Tibial nerve (tissue), 4 donors: ENCODE measurements at regions not wholly inside any gene's neighbourhood (a gene's known extent, or its start where the extent isn't known, plus 50 kb on each side); places are given as distances from the start of the nearest gene placed in this dataset.

ENCODE experiments used
- DNase-seq, 2 donors: peaks; one replicate each; pipeline ENCODE4 v3.0.0-alpha.2; 2019; ENCODE audit warnings: low spot score in 2 of 2
- H3K27ac ChIP-seq, 4 donors: fragments of 200-600 bp; sonication (generic) in 3 of 4; one replicate each; pipeline ENCODE4 v1.5.1; 2017 to 2019; ENCODE audit warnings: mild to moderate bottlenecking in 1 of 4
- H3K27me3 ChIP-seq, 2 donors: fragments of 200-600 bp; sonication (generic) in 1 of 2; one replicate each; pipeline versions ENCODE4 v1.5.1 to v1.6.0; 2017 to 2019
- H3K36me3 ChIP-seq, 3 donors: fragments of 200-600 bp; sonication (generic); one replicate each; pipeline ENCODE4 v1.5.1; 2018 to 2019
- H3K4me1 ChIP-seq, 4 donors: fragments of 200-600 bp; sonication (generic) in 3 of 4; one replicate each; pipeline ENCODE4 v1.5.1; 2017 to 2019
- H3K4me3 ChIP-seq, 4 donors: fragments of 200-600 bp; sonication (generic) in 3 of 4; one replicate each; pipeline ENCODE4 v1.5.1; 2017 to 2019; ENCODE audit warnings: mild to moderate bottlenecking in 1 of 4, moderate library complexity in 1 of 4
- H3K9me3 ChIP-seq, 4 donors: fragments of 200-600 bp; sonication (generic) in 3 of 4; one replicate each; pipeline ENCODE4 v1.5.1; 2017 to 2019
- EP300 ChIP-seq, 2 donors: sonication (generic); formaldehyde crosslinking; IDR thresholded peaks; one replicate each; pipeline ENCODE4 v1.6.1; 2017; ENCODE audit warnings: antibody characterized with exemption in 2 of 2, mild to moderate bottlenecking in 1 of 2
- POLR2A ChIP-seq, 2 donors: fragments of 450-650 bp; IDR thresholded peaks; one replicate each; pipeline ENCODE4 v1.6.1; 2017; ENCODE audit warnings: antibody characterized with exemption in 2 of 2, mild to moderate bottlenecking in 2 of 2, moderate library complexity in 2 of 2
- WGBS, 2 donors: methylation state at CpG; one replicate each; pipeline ENCODE4 v1.1.5; 2018; 5-methylcytosine and 5-hydroxymethylcytosine counted together
- TF ChIP-seq, protein P1 (sequence below), 5 experiments: fragments of 200-600 bp in 3 of 5; fragments of 450-650 bp in 2 of 5; sonication (generic) in 3 of 5; IDR thresholded peaks; one replicate each; pipeline ENCODE4 v1.5.1; 2016 to 2019; ENCODE audit warnings: antibody characterized with exemption in 5 of 5, mild to moderate bottlenecking in 3 of 5, moderate library complexity in 2 of 5

DNA sequence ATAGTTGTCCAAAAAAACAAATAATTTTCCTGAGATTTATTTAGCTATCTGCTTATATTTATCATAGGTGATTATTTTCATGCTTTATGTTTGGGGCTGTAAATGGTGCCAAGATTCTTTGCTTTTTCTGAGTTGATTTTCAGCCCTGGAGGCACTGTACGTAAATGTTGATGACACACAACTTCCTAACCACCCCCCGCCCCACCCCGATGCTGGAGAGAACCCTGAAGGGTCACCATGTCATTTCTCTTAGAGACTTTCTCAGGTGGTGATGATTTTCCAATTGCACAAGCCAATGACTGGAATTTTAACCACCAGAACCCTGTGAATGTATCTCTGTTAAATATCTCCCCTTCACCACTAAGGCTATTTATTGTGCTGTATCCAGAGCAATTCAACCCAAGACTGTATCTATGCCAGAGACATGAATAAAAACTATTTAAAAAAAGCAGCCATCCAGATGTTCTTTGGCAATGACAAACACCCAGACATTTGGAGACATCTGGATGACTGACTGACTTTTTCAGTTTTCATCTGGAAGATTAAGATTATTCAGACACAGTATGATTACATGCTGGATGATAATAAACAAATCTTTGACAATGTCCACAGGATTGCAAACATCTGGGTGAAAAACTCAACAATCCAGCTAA is 346.0 kb downstream of the LMX1A start:
- no peaks in the 10 kb centered on the region for H3K9me3 ChIP-seq
- H3K27me3 ChIP-seq, result no peaks in the 10 kb centered on the region
- WGBS, 2 donors, result 49 to 53% methylated on average over 3 of the region's 3 CpGs
- no peak for DNase-seq
- no peak overlapping the region for H3K4me3 ChIP-seq
- no peak for TF ChIP-seq POLR2A (IDR thresholded peaks at IDR 0.05)
- TF ChIP-seq, protein P1, sequence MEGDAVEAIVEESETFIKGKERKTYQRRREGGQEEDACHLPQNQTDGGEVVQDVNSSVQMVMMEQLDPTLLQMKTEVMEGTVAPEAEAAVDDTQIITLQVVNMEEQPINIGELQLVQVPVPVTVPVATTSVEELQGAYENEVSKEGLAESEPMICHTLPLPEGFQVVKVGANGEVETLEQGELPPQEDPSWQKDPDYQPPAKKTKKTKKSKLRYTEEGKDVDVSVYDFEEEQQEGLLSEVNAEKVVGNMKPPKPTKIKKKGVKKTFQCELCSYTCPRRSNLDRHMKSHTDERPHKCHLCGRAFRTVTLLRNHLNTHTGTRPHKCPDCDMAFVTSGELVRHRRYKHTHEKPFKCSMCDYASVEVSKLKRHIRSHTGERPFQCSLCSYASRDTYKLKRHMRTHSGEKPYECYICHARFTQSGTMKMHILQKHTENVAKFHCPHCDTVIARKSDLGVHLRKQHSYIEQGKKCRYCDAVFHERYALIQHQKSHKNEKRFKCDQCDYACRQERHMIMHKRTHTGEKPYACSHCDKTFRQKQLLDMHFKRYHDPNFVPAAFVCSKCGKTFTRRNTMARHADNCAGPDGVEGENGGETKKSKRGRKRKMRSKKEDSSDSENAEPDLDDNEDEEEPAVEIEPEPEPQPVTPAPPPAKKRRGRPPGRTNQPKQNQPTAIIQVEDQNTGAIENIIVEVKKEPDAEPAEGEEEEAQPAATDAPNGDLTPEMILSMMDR (IDR thresholded peaks at IDR 0.05), result no peak
- TF ChIP-seq EP300 (IDR thresholded peaks at IDR 0.05), result no peak
- H3K36me3 ChIP-seq, result no peaks in the 10 kb centered on the region
- no peak overlapping the region for H3K27ac ChIP-seq
- H3K4me1 ChIP-seq, result no peaks in the 10 kb centered on the region

DNA sequence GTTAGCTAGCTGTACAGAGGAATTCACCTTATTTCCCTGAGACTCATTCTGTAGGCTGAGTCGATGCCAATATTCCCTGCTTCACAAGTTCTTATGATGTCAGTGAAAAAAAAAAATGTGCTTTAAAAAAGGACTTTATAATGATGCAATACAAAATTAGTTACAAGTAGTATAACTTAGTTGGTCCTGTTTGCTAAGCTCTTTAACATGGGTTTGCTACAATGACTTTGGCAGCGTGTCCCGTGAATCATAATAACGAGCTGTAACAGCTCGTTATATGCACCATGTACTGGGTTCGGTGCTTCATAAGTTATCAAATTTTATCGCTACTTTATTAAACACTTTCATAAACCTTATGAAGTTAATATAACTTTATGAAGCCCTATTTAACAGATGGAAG is 349.7 kb downstream of the LMX1A start:
- WGBS, 2 donors, result 85% methylated on average over 7 of the region's 7 CpGs
- Histone ChIP-seq H3K27ac (no peak overlapping the region), H3K27me3 (no peaks in the 10 kb centered on the region), H3K4me1 (no peaks in the 10 kb centered on the region), H3K4me3 (no peak overlapping the region), H3K36me3 (no peaks in the 10 kb centered on the region), H3K9me3 (peaks cover 0 to 5% (median 0%) of the 10 kb centered on the region in 4 donors)
- TF ChIP-seq POLR2A (IDR thresholded peaks at IDR 0.05) (no peak), EP300 (IDR thresholded peaks at IDR 0.05) (no peak)
- TF ChIP-seq, protein P1 (IDR thresholded peaks at IDR 0.05), result no peak
- DNase-seq, result no peak

DNA sequence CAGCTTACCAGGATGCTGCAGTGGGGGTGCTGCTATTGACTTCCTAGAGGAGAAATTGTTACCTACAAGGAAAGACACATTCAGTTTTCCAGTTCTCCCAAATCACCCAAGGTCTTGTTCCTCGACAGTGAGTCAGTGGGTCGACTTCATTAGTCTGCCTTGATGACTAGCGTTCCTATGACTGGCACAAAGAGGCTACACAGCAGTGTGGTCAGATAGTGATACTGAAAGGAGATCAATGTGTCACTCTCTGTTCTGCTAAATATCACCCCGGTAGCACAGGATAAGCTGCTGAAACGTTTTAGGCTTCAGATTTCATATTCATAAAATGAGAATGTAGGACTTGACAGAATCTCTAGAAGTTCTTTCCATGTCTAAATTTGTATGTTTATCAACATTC is 357.4 kb downstream of the LMX1A start:
- WGBS, 2 donors, result 44 to 50% methylated on average over 5 of the region's 5 CpGs
- TF ChIP-seq POLR2A (IDR thresholded peaks at IDR 0.05), result no peak
- TF ChIP-seq, protein P1 (IDR thresholded peaks at IDR 0.05), result no peak
- no peak for TF ChIP-seq EP300 (IDR thresholded peaks at IDR 0.05)
- Histone ChIP-seq H3K36me3 (no peaks in the 10 kb centered on the region), H3K4me1 (no peaks in the 10 kb centered on the region), H3K9me3 (peaks cover 0 to 11% (median 0%) of the 10 kb centered on the region in 4 donors), H3K4me3 (no peak overlapping the region), H3K27me3 (no peaks in the 10 kb centered on the region), H3K27ac (no peak overlapping the region)
- DNase-seq, result no peak

DNA sequence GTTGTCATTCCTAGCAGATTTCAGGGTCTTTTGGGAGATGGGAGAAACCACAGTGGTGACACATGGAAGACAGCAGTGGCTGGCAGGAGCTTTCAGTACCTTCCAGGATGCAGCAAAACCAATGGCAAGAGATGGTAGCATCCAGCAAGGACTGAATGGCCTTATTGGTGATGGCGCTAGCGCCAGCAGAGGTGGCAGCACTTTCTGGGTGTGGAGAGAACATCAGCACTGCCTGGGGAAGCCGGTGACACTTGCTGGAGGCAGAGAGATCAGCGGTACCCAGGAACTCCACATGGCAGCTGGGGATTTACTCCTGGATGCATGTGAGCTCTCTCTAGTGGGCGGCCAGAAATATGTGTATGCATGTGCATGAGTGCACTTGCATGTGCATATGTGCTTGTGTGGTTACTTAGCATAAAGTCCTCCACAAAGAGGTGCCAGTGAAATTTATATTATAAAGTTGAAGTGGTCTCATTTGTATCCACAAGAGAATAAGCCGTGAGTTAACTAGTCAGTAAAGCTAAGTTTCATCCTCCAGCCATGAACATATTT is 364.7 kb downstream of the LMX1A start:
- H3K4me3 ChIP-seq, result no peak overlapping the region
- no peak for DNase-seq
- no peaks in the 10 kb centered on the region for H3K36me3 ChIP-seq
- no peak overlapping the region for H3K27ac ChIP-seq
- TF ChIP-seq, protein P1 (IDR thresholded peaks at IDR 0.05), result no peak
- no peak for TF ChIP-seq EP300 (IDR thresholded peaks at IDR 0.05)
- TF ChIP-seq POLR2A (IDR thresholded peaks at IDR 0.05), result no peak
- WGBS, 2 donors, result 93 to 95% methylated on average over 6 of the region's 6 CpGs
- H3K4me1 ChIP-seq, result no peaks in the 10 kb centered on the region
- peaks cover 0 to under 1% (median 0%) of the 10 kb centered on the region in 4 donors for H3K9me3 ChIP-seq
- no peaks in the 10 kb centered on the region for H3K27me3 ChIP-seq

DNA sequence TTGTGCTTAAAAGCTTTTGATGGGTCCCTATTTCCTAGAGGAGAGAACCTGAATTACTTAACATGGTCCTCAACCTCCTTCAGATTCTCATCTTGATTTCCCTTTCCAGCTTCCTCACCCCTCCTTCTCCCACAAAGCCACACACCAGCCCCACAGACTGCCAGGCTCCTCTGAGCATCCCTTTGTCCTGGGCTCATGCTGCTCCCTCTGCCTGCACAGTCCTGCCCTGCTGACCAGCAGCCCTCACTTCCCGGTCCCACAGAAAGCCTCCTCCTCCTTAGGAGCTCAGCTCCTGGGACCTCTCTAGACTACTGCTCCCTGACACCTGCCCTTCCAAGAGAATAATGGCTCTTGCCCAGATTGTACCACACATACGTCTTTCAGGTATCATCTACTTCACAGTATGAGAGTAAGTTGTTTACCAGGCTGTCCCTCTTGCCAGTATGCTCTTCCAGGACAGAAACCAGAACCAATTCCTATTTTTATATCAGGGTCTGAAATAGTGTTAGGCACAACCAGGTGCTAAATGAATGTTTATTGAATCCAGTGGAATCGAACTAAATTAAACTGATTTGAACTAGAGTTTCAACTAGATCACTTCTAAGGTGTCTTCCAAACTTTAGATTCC is 373.4 kb downstream of the LMX1A start:
- WGBS, 2 donors, result 60 to 65% methylated on average over 3 of the region's 3 CpGs
- Histone ChIP-seq H3K9me3 (no peaks in the 10 kb centered on the region), H3K27ac (no peak overlapping the region), H3K36me3 (no peaks in the 10 kb centered on the region), H3K4me3 (no peak overlapping the region), H3K27me3 (no peaks in the 10 kb centered on the region), H3K4me1 (no peaks in the 10 kb centered on the region)
- no peak for DNase-seq
- no peak for TF ChIP-seq POLR2A (IDR thresholded peaks at IDR 0.05)
- TF ChIP-seq, protein P1 (IDR thresholded peaks at IDR 0.05), result no peak
